GM23338 (cell line): ENCODE measurements at regions not wholly inside any gene's neighbourhood (a gene's known extent, or its start where the extent isn't known, plus 50 kb on each side); places are given as distances from the start of the nearest gene placed in this dataset.

ENCODE experiments used
- ATAC-seq: fragments of 200-7000 bp; cut with Tn5 transposase; 3 replicates; pipeline ENCODE4 v1.9.1; 2020
- DNase-seq: peaks from one replicate; pipeline ENCODE4 v3.0.0-alpha.2; 2015; ENCODE audit warnings: low spot score
- H2AFZ ChIP-seq: fragments of 200-600 bp; sonication (generic); 2 replicates; pipeline ENCODE4 v1.8.0; 2016; ENCODE audit warnings: antibody characterized with exemption, mild to moderate bottlenecking, moderate library complexity
- H3F3A ChIP-seq: fragments of 200-600 bp; sonication (generic); replicated peaks from 2 replicates; pipeline ENCODE4 v1.8.0; 2017; ENCODE audit warnings: antibody characterized with exemption, mixed run types, low read depth
- H3K27ac ChIP-seq: fragments of 200-600 bp; sonication (generic); 2 replicates; pipeline ENCODE4 v1.6.1; 2016; ENCODE audit warnings: low read depth
- H3K27me3 ChIP-seq: fragments of 200-600 bp; sonication (generic); 2 replicates; pipeline ENCODE4 v1.8.0; 2016; ENCODE audit warnings: mild to moderate bottlenecking, mixed run types, moderate library complexity; ENCODE audit not compliant: insufficient read depth
- H3K36me3 ChIP-seq: fragments of 200-600 bp; sonication (generic); 2 replicates; pipeline ENCODE4 v1.8.0; 2016; ENCODE audit warnings: mild to moderate bottlenecking; ENCODE audit not compliant: insufficient read depth
- H3K4me1 ChIP-seq: fragments of 200-600 bp; sonication (generic); 2 replicates; pipeline ENCODE4 v1.8.0; 2016; ENCODE audit warnings: mild to moderate bottlenecking, moderate library complexity; ENCODE audit not compliant: insufficient read depth
- H3K4me2 ChIP-seq: fragments of 200-600 bp; sonication (generic); 2 replicates; pipeline ENCODE4 v1.7.1; 2017; ENCODE audit warnings: mixed run types
- H3K4me3 ChIP-seq: fragments of 200-600 bp; sonication (generic); 2 replicates; pipeline ENCODE4 v1.6.1; 2016; ENCODE audit warnings: mixed run types
- H3K79me2 ChIP-seq: fragments of 200-600 bp; sonication (generic); replicated peaks from 2 replicates; pipeline ENCODE4 v1.8.0; 2017; ENCODE audit warnings: mild to moderate bottlenecking; ENCODE audit not compliant: insufficient read depth
- H3K9me2 ChIP-seq: fragments of 200-600 bp; sonication (generic); 2 replicates; pipeline ENCODE4 v1.8.0; 2017; ENCODE audit not compliant: insufficient read depth
- H4K20me1 ChIP-seq: fragments of 200-600 bp; sonication (generic); replicated peaks from 2 replicates; pipeline ENCODE4 v1.8.0; 2017; ENCODE audit warnings: mild to moderate bottlenecking; ENCODE audit not compliant: insufficient read depth
- H3K27ac Mint-ChIP-seq: 2 replicates; pipeline ENCODE4 v1.8.0; 2020; ENCODE audit warnings: inconsistent platforms, mild to moderate bottlenecking, moderate library complexity, mixed read lengths
- H3K27me3 Mint-ChIP-seq: 3 replicates; pipeline ENCODE4 v1.8.0; 2022; ENCODE audit warnings: low read depth, mild to moderate bottlenecking, moderate library complexity, mixed read lengths, inconsistent platforms; ENCODE audit not compliant: insufficient read depth, poor library complexity
- H3K36me3 Mint-ChIP-seq: 3 replicates; pipeline ENCODE4 v1.8.0; 2021; ENCODE audit warnings: low read depth, mild to moderate bottlenecking, inconsistent platforms, moderate library complexity, mixed read lengths
- H3K4me1 Mint-ChIP-seq: 3 replicates; pipeline ENCODE4 v1.8.0; 2020; ENCODE audit warnings: mild to moderate bottlenecking, inconsistent platforms, mixed read lengths
- H3K4me3 Mint-ChIP-seq: 3 replicates; pipeline ENCODE4 v1.8.0; 2021; ENCODE audit warnings: moderate library complexity, mild to moderate bottlenecking, inconsistent platforms, mixed read lengths
- H3K9me3 Mint-ChIP-seq: 3 replicates; pipeline ENCODE4 v1.8.0; 2020; ENCODE audit warnings: moderate library complexity, mild to moderate bottlenecking, inconsistent platforms, mixed read lengths
- EZH2 ChIP-seq: fragments of 200-600 bp; sonication (generic); IDR thresholded peaks from one replicate; pipeline ENCODE4 v1.8.0; 2017; ENCODE audit warnings: antibody characterized with exemption, mild to moderate bottlenecking, low read depth; ENCODE audit not compliant: unreplicated experiment
- EZH2phosphoT487 ChIP-seq: fragments of 200-600 bp; sonication (generic); IDR thresholded peaks from one replicate; pipeline ENCODE4 v1.8.1; 2018; ENCODE audit warnings: antibody characterized with exemption; ENCODE audit not compliant: unreplicated experiment
- NANOG ChIP-seq: IDR thresholded peaks from 2 replicates; pipeline ENCODE4 v1.6.1; 2016; ENCODE audit warnings: antibody characterized with exemption, borderline replicate concordance
- POLR2AphosphoS5 ChIP-seq: IDR thresholded peaks from 2 replicates; pipeline ENCODE4 v1.6.1; 2016; ENCODE audit warnings: antibody characterized with exemption, low read depth
- STAT1 ChIP-seq: IDR thresholded peaks from one replicate; pipeline ENCODE4 v1.6.1; 2016; ENCODE audit warnings: antibody characterized with exemption; ENCODE audit not compliant: unreplicated experiment
- ZNF114 ChIP-seq: fragments of 250-450 bp; sonication (Bioruptor Pico); IDR thresholded peaks from 2 replicates; pipeline ENCODE4 v1.5.0; 2020; ENCODE audit warnings: mild to moderate bottlenecking, moderate library complexity
- ZNF331 ChIP-seq: fragments of 250-450 bp; sonication (Bioruptor Pico); IDR thresholded peaks from 2 replicates; pipeline ENCODE4 v1.5.0; 2020; ENCODE audit warnings: low read depth, mild to moderate bottlenecking, moderate library complexity
- TF ChIP-seq, protein P1 (sequence below), 2 experiments: fragments of 200-600 bp in 1 of 2; sonication (generic) in 1 of 2; conservative IDR thresholded peaks; 2 replicates each; pipeline versions ENCODE4 v1.5.1 to v1.6.1; 2016 to 2017; ENCODE audit warnings: antibody characterized with exemption in 2 of 2, low read depth in 2 of 2, mild to moderate bottlenecking in 2 of 2, moderate library complexity in 1 of 2
- TF ChIP-seq, protein P2 (sequence below): IDR thresholded peaks from one replicate; pipeline ENCODE4 v1.6.1; 2018; ENCODE audit warnings: antibody characterized with exemption; ENCODE audit not compliant: unreplicated experiment
- TF ChIP-seq, protein P3 (sequence below): IDR thresholded peaks from 2 replicates; pipeline ENCODE4 v1.6.1; 2016; ENCODE audit warnings: antibody characterized with exemption

DNA sequence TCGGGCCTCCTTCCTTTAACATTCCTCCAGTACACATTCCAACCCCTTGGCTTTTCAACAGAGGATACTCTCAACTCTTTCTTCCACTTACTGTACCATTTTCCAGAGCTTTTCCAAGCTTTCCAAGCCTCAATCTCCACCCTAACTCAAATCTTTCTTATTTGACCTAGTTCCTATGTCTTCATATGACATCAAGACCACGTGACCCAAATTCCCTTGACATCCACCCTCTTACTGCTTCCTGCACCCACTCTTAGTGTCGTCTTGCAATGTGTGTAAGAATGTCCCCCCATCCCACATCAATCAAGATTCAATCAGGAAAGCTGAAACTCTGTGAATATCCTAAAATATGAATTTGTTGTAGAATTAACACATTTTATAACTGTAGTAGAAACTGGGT, 155.0 kb downstream of the OMA1 start (continued):
- TF ChIP-seq, protein P1, sequence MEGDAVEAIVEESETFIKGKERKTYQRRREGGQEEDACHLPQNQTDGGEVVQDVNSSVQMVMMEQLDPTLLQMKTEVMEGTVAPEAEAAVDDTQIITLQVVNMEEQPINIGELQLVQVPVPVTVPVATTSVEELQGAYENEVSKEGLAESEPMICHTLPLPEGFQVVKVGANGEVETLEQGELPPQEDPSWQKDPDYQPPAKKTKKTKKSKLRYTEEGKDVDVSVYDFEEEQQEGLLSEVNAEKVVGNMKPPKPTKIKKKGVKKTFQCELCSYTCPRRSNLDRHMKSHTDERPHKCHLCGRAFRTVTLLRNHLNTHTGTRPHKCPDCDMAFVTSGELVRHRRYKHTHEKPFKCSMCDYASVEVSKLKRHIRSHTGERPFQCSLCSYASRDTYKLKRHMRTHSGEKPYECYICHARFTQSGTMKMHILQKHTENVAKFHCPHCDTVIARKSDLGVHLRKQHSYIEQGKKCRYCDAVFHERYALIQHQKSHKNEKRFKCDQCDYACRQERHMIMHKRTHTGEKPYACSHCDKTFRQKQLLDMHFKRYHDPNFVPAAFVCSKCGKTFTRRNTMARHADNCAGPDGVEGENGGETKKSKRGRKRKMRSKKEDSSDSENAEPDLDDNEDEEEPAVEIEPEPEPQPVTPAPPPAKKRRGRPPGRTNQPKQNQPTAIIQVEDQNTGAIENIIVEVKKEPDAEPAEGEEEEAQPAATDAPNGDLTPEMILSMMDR (conservative IDR thresholded peaks at IDR 0.05; ENCODE audit: low read depth in 2 of 2) = no peak
- TF ChIP-seq EZH2phosphoT487 (no peak), POLR2AphosphoS5 (no peak), ZNF331 (CRISPR knock-in tag) (no peak), STAT1 (no peak), EZH2 (no peak), ZNF114 (CRISPR knock-in tag) (no peak)
- TF ChIP-seq, protein P2, sequence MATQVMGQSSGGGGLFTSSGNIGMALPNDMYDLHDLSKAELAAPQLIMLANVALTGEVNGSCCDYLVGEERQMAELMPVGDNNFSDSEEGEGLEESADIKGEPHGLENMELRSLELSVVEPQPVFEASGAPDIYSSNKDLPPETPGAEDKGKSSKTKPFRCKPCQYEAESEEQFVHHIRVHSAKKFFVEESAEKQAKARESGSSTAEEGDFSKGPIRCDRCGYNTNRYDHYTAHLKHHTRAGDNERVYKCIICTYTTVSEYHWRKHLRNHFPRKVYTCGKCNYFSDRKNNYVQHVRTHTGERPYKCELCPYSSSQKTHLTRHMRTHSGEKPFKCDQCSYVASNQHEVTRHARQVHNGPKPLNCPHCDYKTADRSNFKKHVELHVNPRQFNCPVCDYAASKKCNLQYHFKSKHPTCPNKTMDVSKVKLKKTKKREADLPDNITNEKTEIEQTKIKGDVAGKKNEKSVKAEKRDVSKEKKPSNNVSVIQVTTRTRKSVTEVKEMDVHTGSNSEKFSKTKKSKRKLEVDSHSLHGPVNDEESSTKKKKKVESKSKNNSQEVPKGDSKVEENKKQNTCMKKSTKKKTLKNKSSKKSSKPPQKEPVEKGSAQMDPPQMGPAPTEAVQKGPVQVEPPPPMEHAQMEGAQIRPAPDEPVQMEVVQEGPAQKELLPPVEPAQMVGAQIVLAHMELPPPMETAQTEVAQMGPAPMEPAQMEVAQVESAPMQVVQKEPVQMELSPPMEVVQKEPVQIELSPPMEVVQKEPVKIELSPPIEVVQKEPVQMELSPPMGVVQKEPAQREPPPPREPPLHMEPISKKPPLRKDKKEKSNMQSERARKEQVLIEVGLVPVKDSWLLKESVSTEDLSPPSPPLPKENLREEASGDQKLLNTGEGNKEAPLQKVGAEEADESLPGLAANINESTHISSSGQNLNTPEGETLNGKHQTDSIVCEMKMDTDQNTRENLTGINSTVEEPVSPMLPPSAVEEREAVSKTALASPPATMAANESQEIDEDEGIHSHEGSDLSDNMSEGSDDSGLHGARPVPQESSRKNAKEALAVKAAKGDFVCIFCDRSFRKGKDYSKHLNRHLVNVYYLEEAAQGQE = no peak

DNA sequence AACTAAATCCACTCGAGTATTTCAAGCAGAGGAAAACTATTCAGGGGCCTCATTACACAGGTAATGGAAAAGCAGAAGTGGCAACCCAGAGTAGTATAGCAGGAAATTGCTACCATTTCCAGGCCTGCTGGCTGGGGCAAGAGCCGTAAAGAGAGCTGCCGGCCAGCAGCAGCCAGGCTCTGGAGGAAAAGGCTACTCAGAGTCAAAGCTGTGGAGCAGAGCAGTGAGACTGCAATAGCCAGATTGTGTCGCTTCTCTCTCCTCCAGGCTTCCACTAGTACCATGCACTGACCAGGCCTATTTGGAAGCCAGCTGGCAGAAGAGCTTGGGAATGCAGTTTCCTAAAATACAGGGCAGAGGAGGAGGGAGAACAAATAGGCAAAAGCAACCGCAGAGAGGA, 155.5 kb downstream of the OMA1 start:
- DNase-seq (no peak), ATAC-seq (peak; percentile 25; the same call in 2 of the 3 replicates)
- 0 out of 2 replicates have a peak overlapping the region, but pooled peaks have one; percentile 32 for H2AFZ ChIP-seq
- Mint-ChIP-seq H3K27ac (no peak overlapping the region), H3K9me3 (no peaks in the 10 kb centered on the region), H3K36me3 (no peaks in the 10 kb centered on the region), H3K4me1 (peaks cover 8% of the 10 kb centered on the region), H3K27me3 (peaks cover 1% of the 10 kb centered on the region), H3K4me3 (no peak overlapping the region)
- no peak overlapping the region for H3K4me2 ChIP-seq
- H3K36me3 ChIP-seq = no peaks in the 10 kb centered on the region
- H4K20me1 ChIP-seq = no peaks in the 10 kb centered on the region
- no peaks in the 10 kb centered on the region for H3K27me3 ChIP-seq
- no peak overlapping the region for H3K27ac ChIP-seq
- no peaks in the 10 kb centered on the region for H3K79me2 ChIP-seq
- H3K4me1 ChIP-seq = peaks cover 23% of the 10 kb centered on the region
- H3F3A ChIP-seq = no peaks in the 10 kb centered on the region
- no peak overlapping the region for H3K4me3 ChIP-seq
- H3K9me2 ChIP-seq = peaks cover 10% of the 10 kb centered on the region; the same call in 1 of the 2 replicates
- TF ChIP-seq, protein P1 (conservative IDR thresholded peaks at IDR 0.05; ENCODE audit: low read depth in 2 of 2) = no peak
- TF ChIP-seq, protein P3, sequence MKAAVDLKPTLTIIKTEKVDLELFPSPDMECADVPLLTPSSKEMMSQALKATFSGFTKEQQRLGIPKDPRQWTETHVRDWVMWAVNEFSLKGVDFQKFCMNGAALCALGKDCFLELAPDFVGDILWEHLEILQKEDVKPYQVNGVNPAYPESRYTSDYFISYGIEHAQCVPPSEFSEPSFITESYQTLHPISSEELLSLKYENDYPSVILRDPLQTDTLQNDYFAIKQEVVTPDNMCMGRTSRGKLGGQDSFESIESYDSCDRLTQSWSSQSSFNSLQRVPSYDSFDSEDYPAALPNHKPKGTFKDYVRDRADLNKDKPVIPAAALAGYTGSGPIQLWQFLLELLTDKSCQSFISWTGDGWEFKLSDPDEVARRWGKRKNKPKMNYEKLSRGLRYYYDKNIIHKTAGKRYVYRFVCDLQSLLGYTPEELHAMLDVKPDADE = no peak
- TF ChIP-seq POLR2AphosphoS5 (no peak), ZNF331 (CRISPR knock-in tag) (no peak), EZH2phosphoT487 (no peak), STAT1 (no peak), NANOG (no peak), ZNF114 (CRISPR knock-in tag) (no peak)
- TF ChIP-seq, protein P2 = no peak
